Prostate gland (tissue), 2 donors: ENCODE measurements at regions not wholly inside any gene's neighbourhood (a gene's known extent, or its start where the extent isn't known, plus 50 kb on each side); places are given as distances from the start of the nearest gene placed in this dataset.

Experiments
- POLR2A ChIP-seq: fragments of 450-650 bp; IDR thresholded peaks from one replicate; pipeline ENCODE4 v1.6.1; 2016; ENCODE audit warnings: antibody characterized with exemption, mild to moderate bottlenecking
- TF ChIP-seq, protein P1 (sequence below), 4 experiments: fragments of 200-600 bp in 2 of 4; fragments of 450-650 bp in 2 of 4; sonication (generic) in 2 of 4; IDR thresholded peaks; 1 replicate in 3 of 4; 2 replicates in 1 of 4; pipeline ENCODE4 v1.5.1; 2016 to 2019; ENCODE audit warnings: antibody characterized with exemption in 4 of 4, mild to moderate bottlenecking in 2 of 4, moderate library complexity in 2 of 4

DNA sequence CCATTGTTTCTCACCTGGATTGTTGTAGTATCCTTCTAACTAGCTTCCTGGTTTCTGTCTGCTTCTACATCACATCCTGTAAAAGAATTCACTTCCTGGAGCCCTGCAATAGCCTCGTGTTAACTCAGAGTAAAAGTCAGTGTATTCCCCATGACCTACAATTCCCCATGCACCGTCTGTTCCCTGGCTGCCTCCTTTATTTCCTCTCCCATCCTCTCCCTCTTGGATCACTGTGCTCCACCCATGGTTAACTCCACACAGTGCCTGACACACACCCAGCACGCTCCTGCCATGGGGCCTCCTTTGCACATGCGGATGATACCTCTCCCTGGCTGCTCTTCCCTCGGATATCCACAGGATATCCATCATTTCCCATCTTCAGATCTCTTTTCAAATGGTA, 301.4 kb upstream of the IRX3 start:
- TF ChIP-seq, protein P1, sequence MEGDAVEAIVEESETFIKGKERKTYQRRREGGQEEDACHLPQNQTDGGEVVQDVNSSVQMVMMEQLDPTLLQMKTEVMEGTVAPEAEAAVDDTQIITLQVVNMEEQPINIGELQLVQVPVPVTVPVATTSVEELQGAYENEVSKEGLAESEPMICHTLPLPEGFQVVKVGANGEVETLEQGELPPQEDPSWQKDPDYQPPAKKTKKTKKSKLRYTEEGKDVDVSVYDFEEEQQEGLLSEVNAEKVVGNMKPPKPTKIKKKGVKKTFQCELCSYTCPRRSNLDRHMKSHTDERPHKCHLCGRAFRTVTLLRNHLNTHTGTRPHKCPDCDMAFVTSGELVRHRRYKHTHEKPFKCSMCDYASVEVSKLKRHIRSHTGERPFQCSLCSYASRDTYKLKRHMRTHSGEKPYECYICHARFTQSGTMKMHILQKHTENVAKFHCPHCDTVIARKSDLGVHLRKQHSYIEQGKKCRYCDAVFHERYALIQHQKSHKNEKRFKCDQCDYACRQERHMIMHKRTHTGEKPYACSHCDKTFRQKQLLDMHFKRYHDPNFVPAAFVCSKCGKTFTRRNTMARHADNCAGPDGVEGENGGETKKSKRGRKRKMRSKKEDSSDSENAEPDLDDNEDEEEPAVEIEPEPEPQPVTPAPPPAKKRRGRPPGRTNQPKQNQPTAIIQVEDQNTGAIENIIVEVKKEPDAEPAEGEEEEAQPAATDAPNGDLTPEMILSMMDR (IDR thresholded peaks at IDR 0.05): no peak
- no peak for TF ChIP-seq POLR2A
